ENCODE measurements at regions not wholly inside any gene's neighbourhood (a gene's known extent, or its start where the extent isn't known, plus 50 kb on each side); places are given as distances from the start of the nearest gene placed in this dataset.

DNA sequence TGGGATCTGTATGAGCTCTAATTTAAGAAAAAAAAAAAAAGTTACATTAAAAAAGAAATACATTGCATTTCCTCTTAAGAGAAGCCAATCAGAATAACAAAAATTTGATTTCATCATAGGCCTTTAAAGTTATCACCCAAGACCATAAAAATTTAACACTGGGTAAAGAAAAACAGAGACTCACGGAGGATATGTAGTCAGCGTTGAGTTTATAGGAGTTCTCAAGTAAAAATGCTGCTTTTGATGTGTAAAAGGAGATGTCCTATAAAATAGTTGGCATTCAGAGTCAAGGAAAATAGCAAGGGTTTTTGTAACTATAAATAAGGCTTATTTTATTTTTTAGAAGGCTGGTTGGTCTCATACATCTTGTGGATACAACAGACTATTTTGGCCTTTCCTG is 191.1 kb downstream of the EFNB2 start:
- H3K36me3 ChIP-seq (ENCODE audit: control insufficient read depth, insufficient read depth, low read length) = no peaks in the 10 kb centered on the region
- ChIA-PET POLR2A (ENCODE audit: unreplicated experiment) (interaction anchor here (0.6 kb wide), 2 partner anchors 15 kb away, joined by 4 to 5 read pairs; no protein-coding TSS in a partner anchor), CTCF (interaction anchor here (1.0 kb wide), 1 partner anchor 109 kb away, joined by 3 read pairs; no protein-coding TSS in a partner anchor)
- DNase-seq (no peak), ATAC-seq (ENCODE audit: low read depth) (no peak)
- H3K27ac ChIP-seq (ENCODE audit: insufficient read depth, low read length) = no peak overlapping the region
- H2AFZ ChIP-seq (replicated peaks; ENCODE audit: low read length, poor library complexity) = no peak overlapping the region
- H2AK5ac ChIP-seq (ENCODE audit: low read depth, low read length) = no peak overlapping the region
- H4K8ac ChIP-seq (ENCODE audit: low read depth in 2 of 2, low read length in 2 of 2) = no peak overlapping the region
- H3K9me3 ChIP-seq (ENCODE audit: control insufficient read depth, insufficient read depth, low read length) = peaks cover 5% of the 10 kb centered on the region
- H4K91ac ChIP-seq (ENCODE audit: insufficient read depth, low read depth, low read length) = no peak overlapping the region
- H2BK15ac ChIP-seq (ENCODE audit: low read depth, low read length) = no peak overlapping the region
- H3K4me2 ChIP-seq (ENCODE audit: low read depth, low read length) = no peak overlapping the region
- no peak overlapping the region for H3K4me3 ChIP-seq (ENCODE audit: insufficient read depth, low read depth, low read length)
- no peak overlapping the region for H3K23ac ChIP-seq (ENCODE audit: low read depth, low read length)
- no peak overlapping the region for H3K4ac ChIP-seq (ENCODE audit: low read depth, low read length)
- no peak overlapping the region for H3K14ac ChIP-seq (replicated peaks; ENCODE audit: low read depth, low read length)
- no peak overlapping the region for H3K56ac ChIP-seq (ENCODE audit: extremely low read depth, insufficient read depth, low read length)
- no peak overlapping the region for H4K5ac ChIP-seq (ENCODE audit: low read depth, low read length)
- H3K9ac ChIP-seq (ENCODE audit: low read depth, low read length) = no peak overlapping the region
- in situ Hi-C loops (cut with MboI; ENCODE audit: low sequenced_read_pairs) (no loop called here), intact Hi-C loops (cut with micrococcal nuclease) (no loop called here), dilution Hi-C loops (cut with HindIII; ENCODE audit: low sequenced_read_pairs, unreplicated experiment) (no loop called here)
- no peaks in the 10 kb centered on the region for H3K79me1 ChIP-seq (ENCODE audit: low read depth in 1 of 2, low read length in 2 of 2)
- H4K20me1 ChIP-seq (ENCODE audit: insufficient read depth, low read length) = no peaks in the 10 kb centered on the region
- no CpG with 5 or more reads among the region's 2 CpGs for WGBS, 2 experiments (ENCODE audit: extremely low coverage in 2 of 2, insufficient read length in 1 of 2)
- peaks cover 5% of the 10 kb centered on the region for H3K27me3 ChIP-seq (ENCODE audit: control insufficient read depth, insufficient read depth, low read length)
- no peak overlapping the region for H2BK5ac ChIP-seq (ENCODE audit: low read depth, low read length, poor library complexity, severe bottlenecking)
- H3K18ac ChIP-seq (ENCODE audit: low read depth, low read length) = no peak overlapping the region
- H2AK9ac ChIP-seq (replicated peaks; ENCODE audit: low read depth, low read length, poor library complexity) = no peak overlapping the region
- TF ChIP-seq, protein P1, sequence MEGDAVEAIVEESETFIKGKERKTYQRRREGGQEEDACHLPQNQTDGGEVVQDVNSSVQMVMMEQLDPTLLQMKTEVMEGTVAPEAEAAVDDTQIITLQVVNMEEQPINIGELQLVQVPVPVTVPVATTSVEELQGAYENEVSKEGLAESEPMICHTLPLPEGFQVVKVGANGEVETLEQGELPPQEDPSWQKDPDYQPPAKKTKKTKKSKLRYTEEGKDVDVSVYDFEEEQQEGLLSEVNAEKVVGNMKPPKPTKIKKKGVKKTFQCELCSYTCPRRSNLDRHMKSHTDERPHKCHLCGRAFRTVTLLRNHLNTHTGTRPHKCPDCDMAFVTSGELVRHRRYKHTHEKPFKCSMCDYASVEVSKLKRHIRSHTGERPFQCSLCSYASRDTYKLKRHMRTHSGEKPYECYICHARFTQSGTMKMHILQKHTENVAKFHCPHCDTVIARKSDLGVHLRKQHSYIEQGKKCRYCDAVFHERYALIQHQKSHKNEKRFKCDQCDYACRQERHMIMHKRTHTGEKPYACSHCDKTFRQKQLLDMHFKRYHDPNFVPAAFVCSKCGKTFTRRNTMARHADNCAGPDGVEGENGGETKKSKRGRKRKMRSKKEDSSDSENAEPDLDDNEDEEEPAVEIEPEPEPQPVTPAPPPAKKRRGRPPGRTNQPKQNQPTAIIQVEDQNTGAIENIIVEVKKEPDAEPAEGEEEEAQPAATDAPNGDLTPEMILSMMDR (conservative IDR thresholded peaks at IDR 0.05; ENCODE audit: low read depth, low read length) = no peak
- TF ChIP-seq, protein P2, sequence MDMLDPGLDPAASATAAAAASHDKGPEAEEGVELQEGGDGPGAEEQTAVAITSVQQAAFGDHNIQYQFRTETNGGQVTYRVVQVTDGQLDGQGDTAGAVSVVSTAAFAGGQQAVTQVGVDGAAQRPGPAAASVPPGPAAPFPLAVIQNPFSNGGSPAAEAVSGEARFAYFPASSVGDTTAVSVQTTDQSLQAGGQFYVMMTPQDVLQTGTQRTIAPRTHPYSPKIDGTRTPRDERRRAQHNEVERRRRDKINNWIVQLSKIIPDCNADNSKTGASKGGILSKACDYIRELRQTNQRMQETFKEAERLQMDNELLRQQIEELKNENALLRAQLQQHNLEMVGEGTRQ (IDR thresholded peaks at IDR 0.05; ENCODE audit: low read depth, low read length) = no peak
- TF ChIP-seq RFX5 (IDR thresholded peaks at IDR 0.05; ENCODE audit: low read depth, low read length) (no peak), FOS (IDR thresholded peaks at IDR 0.05; ENCODE audit: low read depth, low read length) (no peak), MAFK (IDR thresholded peaks at IDR 0.05; ENCODE audit: low read depth, low read length) (no peak), BHLHE40 (IDR thresholded peaks at IDR 0.05; ENCODE audit: low read depth, low read length) (no peak), CHD1 (IDR thresholded peaks at IDR 0.05; ENCODE audit: low read depth, low read length) (no peak), RAD21 (IDR thresholded peaks at IDR 0.05; ENCODE audit: low read length) (no peak), POLR2A (IDR thresholded peaks at IDR 0.05; ENCODE audit: low read depth, low read length) (no peak), RCOR1 (IDR thresholded peaks at IDR 0.05; ENCODE audit: insufficient replicate concordance, low read length) (no peak), MXI1 (IDR thresholded peaks at IDR 0.05; ENCODE audit: borderline replicate concordance, low read depth, low read length) (no peak), MAZ (IDR thresholded peaks at IDR 0.05; ENCODE audit: borderline replicate concordance, low read depth, low read length) (no peak), CEBPB (IDR thresholded peaks at IDR 0.05; ENCODE audit: low read depth, low read length) (no peak), SMC3 (IDR thresholded peaks at IDR 0.05; ENCODE audit: low read depth, low read length) (no peak), NFE2L2 (IDR thresholded peaks at IDR 0.05; ENCODE audit: low read depth, low read length) (no peak)
- TF ChIP-seq, protein P3, sequence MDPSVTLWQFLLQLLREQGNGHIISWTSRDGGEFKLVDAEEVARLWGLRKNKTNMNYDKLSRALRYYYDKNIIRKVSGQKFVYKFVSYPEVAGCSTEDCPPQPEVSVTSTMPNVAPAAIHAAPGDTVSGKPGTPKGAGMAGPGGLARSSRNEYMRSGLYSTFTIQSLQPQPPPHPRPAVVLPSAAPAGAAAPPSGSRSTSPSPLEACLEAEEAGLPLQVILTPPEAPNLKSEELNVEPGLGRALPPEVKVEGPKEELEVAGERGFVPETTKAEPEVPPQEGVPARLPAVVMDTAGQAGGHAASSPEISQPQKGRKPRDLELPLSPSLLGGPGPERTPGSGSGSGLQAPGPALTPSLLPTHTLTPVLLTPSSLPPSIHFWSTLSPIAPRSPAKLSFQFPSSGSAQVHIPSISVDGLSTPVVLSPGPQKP (IDR thresholded peaks at IDR 0.05; ENCODE audit: borderline replicate concordance, low read depth, low read length) = no peak
- no peaks in the 10 kb centered on the region for H3K4me1 ChIP-seq (ENCODE audit: control insufficient read depth, insufficient read depth, low read length)
- no peak overlapping the region for H2BK120ac ChIP-seq (ENCODE audit: low read depth, low read length)
- BruUV-seq (replicated peaks) = no TSS peak
- no peaks in the 10 kb centered on the region for H3K9me1 ChIP-seq (ENCODE audit: insufficient read depth, low read length)
- no peak overlapping the region for H2BK20ac ChIP-seq (ENCODE audit: low read depth, low read length)

Data from IMR-90 (cell line).